H9 (cell line): ENCODE measurements at regions not wholly inside any gene's neighbourhood (a gene's known extent, or its start where the extent isn't known, plus 50 kb on each side); places are given as distances from the start of the nearest gene placed in this dataset.

Source experiments
- DNase-seq: peaks from one replicate; pipeline ENCODE4 v3.0.0-alpha.2; 2017
- H2AFZ ChIP-seq: one replicate; pipeline ENCODE4 v1.6.1; 2013; ENCODE audit warnings: mild to moderate bottlenecking, low read length, control low read depth, moderate library complexity
- H2AK5ac ChIP-seq: 2 replicates; pipeline ENCODE4 v1.6.1; 2013; ENCODE audit warnings: low read length, control low read depth, mixed read lengths; ENCODE audit not compliant: insufficient read length
- H2BK120ac ChIP-seq: one replicate; pipeline ENCODE4 v1.6.1; 2013; ENCODE audit warnings: low read depth, mild to moderate bottlenecking, low read length, control low read depth, inconsistent platforms; ENCODE audit not compliant: poor library complexity, severe bottlenecking
- H2BK12ac ChIP-seq: 2 replicates; pipeline ENCODE4 v1.6.1; 2013; ENCODE audit warnings: low read length, control low read depth, mixed read lengths, low read depth; ENCODE audit not compliant: insufficient read length
- H2BK15ac ChIP-seq: 2 replicates; pipeline ENCODE4 v1.6.1; 2013; ENCODE audit warnings: low read depth, low read length, control low read depth
- H2BK20ac ChIP-seq: one replicate; pipeline ENCODE4 v1.6.1; 2013; ENCODE audit warnings: low read depth, mild to moderate bottlenecking, low read length, control low read depth, inconsistent platforms; ENCODE audit not compliant: poor library complexity, severe bottlenecking
- H2BK5ac ChIP-seq: 2 replicates; pipeline ENCODE4 v1.6.1; 2013; ENCODE audit warnings: low read length, control low read depth, mixed read lengths; ENCODE audit not compliant: insufficient read length
- H3K14ac ChIP-seq: 2 replicates; pipeline ENCODE4 v1.6.1; 2013; ENCODE audit warnings: low read length, control low read depth; ENCODE audit not compliant: insufficient read depth
- H3K18ac ChIP-seq: 2 replicates; pipeline ENCODE4 v1.6.1; 2013; ENCODE audit warnings: low read depth, mild to moderate bottlenecking, mixed read lengths, low read length, control low read depth; ENCODE audit not compliant: insufficient read length
- H3K23ac ChIP-seq: 2 replicates; pipeline ENCODE4 v1.6.1; 2013; ENCODE audit warnings: low read length, control low read depth, mixed read lengths, low read depth; ENCODE audit not compliant: insufficient read length
- H3K23me2 ChIP-seq: 2 replicates; pipeline ENCODE4 v1.6.1; 2013; ENCODE audit warnings: low read depth, mild to moderate bottlenecking, mixed read lengths, low read length, control low read depth; ENCODE audit not compliant: insufficient read length, poor library complexity, severe bottlenecking
- H3K27ac ChIP-seq: 2 replicates; pipeline ENCODE4 v1.5.1; 2013; ENCODE audit warnings: low read length, control low read depth, mixed read lengths, low read depth; ENCODE audit not compliant: insufficient read length
- H3K27me3 ChIP-seq: 2 replicates; pipeline ENCODE4 v1.6.1; 2013; ENCODE audit warnings: low read length, control low read depth, inconsistent platforms; ENCODE audit not compliant: insufficient read depth
- H3K4ac ChIP-seq: 2 replicates; pipeline ENCODE4 v1.6.1; 2013; ENCODE audit warnings: low read depth, mild to moderate bottlenecking, control low read depth, inconsistent platforms, low read length, moderate library complexity
- H3K4me1 ChIP-seq: 2 replicates; pipeline ENCODE4 v1.6.1; 2013; ENCODE audit warnings: low read length, control low read depth, inconsistent platforms; ENCODE audit not compliant: insufficient read depth
- H3K4me2 ChIP-seq: 2 replicates; pipeline ENCODE4 v1.6.1; 2013; ENCODE audit warnings: low read length, control low read depth, mixed read lengths; ENCODE audit not compliant: insufficient read length, insufficient read depth
- H3K56ac ChIP-seq: 2 replicates; pipeline ENCODE4 v1.6.1; 2013; ENCODE audit warnings: low read depth, mild to moderate bottlenecking, mixed read lengths, low read length, control low read depth; ENCODE audit not compliant: insufficient read length
- H3K79me1 ChIP-seq: 2 replicates; pipeline ENCODE4 v1.6.1; 2013; ENCODE audit warnings: low read depth, mild to moderate bottlenecking, moderate library complexity, low read length, control low read depth, inconsistent platforms; ENCODE audit not compliant: insufficient read depth, poor library complexity, severe bottlenecking
- H3K79me2 ChIP-seq: 2 replicates; pipeline ENCODE4 v1.6.1; 2013; ENCODE audit warnings: low read length, control low read depth, inconsistent platforms; ENCODE audit not compliant: insufficient read depth
- H3K9ac ChIP-seq: 2 replicates; pipeline ENCODE4 v1.6.1; 2013; ENCODE audit warnings: low read length, control low read depth, mixed read lengths; ENCODE audit not compliant: insufficient read length; ENCODE audit errors: extremely low read depth
- H3K9me3 ChIP-seq: one replicate; pipeline ENCODE4 v1.6.1; 2013; ENCODE audit warnings: low read depth, low read length, inconsistent platforms; ENCODE audit not compliant: control insufficient read depth
- H3T11ph ChIP-seq: one replicate; pipeline ENCODE4 v1.6.1; 2013; ENCODE audit warnings: mild to moderate bottlenecking, low read length, control low read depth, inconsistent platforms
- H4K20me1 ChIP-seq: one replicate; pipeline ENCODE4 v1.6.1; 2013; ENCODE audit not compliant: control insufficient read depth, insufficient read length, insufficient read depth
- H4K5ac ChIP-seq: 2 replicates; pipeline ENCODE4 v1.6.1; 2013; ENCODE audit warnings: low read depth, mild to moderate bottlenecking, mixed read lengths, low read length, control low read depth; ENCODE audit not compliant: insufficient read length
- H4K8ac ChIP-seq: replicated peaks from 2 replicates; pipeline ENCODE4 v1.6.1; 2013; ENCODE audit warnings: low read length, control low read depth, mixed read lengths, low read depth; ENCODE audit not compliant: insufficient read length
- H4K91ac ChIP-seq: 2 replicates; pipeline ENCODE4 v1.6.1; 2013; ENCODE audit warnings: low read depth, mild to moderate bottlenecking, moderate library complexity, mixed read lengths, low read length, control low read depth; ENCODE audit not compliant: insufficient read length
- H3K27ac Mint-ChIP-seq, 3 experiments: 2 replicates in 2 of 3; 3 replicates in 1 of 3; pipeline ENCODE4 v1.8.0; 2020 to 2021; ENCODE audit warnings: mixed read lengths in 3 of 3, mild to moderate bottlenecking in 1 of 3, moderate library complexity in 1 of 3
- H3K27me3 Mint-ChIP-seq: 2 replicates; pipeline ENCODE4 v1.8.0; 2021; ENCODE audit warnings: low read depth, mild to moderate bottlenecking, moderate library complexity, mixed read lengths
- H3K36me3 Mint-ChIP-seq, 3 experiments: 2 replicates in 2 of 3; 3 replicates in 1 of 3; pipeline ENCODE4 v1.8.0; 2020 to 2021; ENCODE audit warnings: low read depth in 3 of 3, mixed read lengths in 3 of 3; ENCODE audit not compliant: insufficient read depth in 1 of 3
- H3K4me1 Mint-ChIP-seq, 2 experiments: 2 replicates each; pipeline ENCODE4 v1.8.0; 2020; ENCODE audit warnings: mixed read lengths in 2 of 2
- H3K4me3 Mint-ChIP-seq, 2 experiments: 2 replicates in 1 of 2; 3 replicates in 1 of 2; pipeline ENCODE4 v1.8.0; 2020 to 2021; ENCODE audit warnings: mild to moderate bottlenecking in 2 of 2, mixed read lengths in 2 of 2, moderate library complexity in 1 of 2
- H3K9me3 Mint-ChIP-seq, 2 experiments: 2 replicates in 1 of 2; 3 replicates in 1 of 2; pipeline ENCODE4 v1.8.0; 2020; ENCODE audit warnings: mild to moderate bottlenecking in 2 of 2, mixed read lengths in 2 of 2, moderate library complexity in 1 of 2
- CTCF ChIP-seq: fragments of 200-600 bp; sonication (generic); conservative IDR thresholded peaks from 3 replicates; pipeline ENCODE4 v1.8.0; 2021; ENCODE audit warnings: antibody characterized with exemption, mild to moderate bottlenecking
- WGBS: extraction: QIAGEN DNeasy Blood & Tissue Kit; methylation state at CpG from one replicate; pipeline ENCODE4 v1.1.7; 2013; ENCODE audit warnings: missing lambda C conversion rate, low lambda C conversion rate, mixed read lengths; ENCODE audit not compliant: insufficient read length; ENCODE audit errors: extremely low coverage; 5-methylcytosine and 5-hydroxymethylcytosine counted together

DNA sequence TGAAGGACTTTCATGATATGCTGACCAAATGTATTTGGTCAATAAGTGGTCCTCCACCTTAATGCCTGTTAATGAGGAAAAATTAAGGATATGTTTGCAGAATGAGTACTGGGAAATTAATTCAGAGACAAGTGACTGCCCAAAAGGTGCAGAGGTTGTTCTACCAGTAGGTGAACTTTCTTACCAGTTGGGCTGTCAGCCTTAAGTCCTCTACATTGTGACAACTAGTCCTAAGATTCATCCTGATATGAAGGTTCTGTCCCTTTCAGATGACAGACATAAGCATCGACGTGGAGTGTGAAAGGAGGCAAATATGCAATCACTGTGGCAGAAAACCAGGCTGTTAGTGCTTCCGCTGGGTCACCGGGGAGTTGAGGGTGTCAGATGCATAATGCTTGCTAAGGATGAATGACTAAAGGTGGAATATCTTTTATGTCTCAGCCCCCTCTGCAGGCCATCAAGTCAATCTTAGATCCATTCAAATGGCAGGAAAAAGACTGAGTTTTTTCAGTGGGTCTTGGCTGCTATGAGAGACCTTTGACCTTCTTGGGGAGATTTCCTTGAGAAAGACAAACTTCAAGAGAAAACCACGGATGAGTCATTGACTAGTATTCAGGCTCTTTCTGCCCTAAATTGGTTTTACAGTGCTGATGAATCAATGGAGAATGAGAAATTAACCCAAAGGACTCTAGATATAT, 226.0 kb downstream of the TPBG start:
- no CpG with 5 or more reads among the region's 5 CpGs for WGBS
- H3K27ac ChIP-seq: no peak overlapping the region
- H2BK5ac ChIP-seq: no peak overlapping the region
- no peak overlapping the region for H2BK120ac ChIP-seq
- H3K4me1 Mint-ChIP-seq: peaks cover 13 to 14% of the 10 kb centered on the region in 2 experiments
- H2AFZ ChIP-seq: no peak overlapping the region
- H3K27ac Mint-ChIP-seq: peak overlapping the region in 1 of 3 experiments; percentile 7; a peak in 1 of 7 replicates
- H3K23me2 ChIP-seq: no peaks in the 10 kb centered on the region
- H3K56ac ChIP-seq: no peak overlapping the region
- DNase-seq: peak; percentile 58
- H4K8ac ChIP-seq: no peak overlapping the region
- H3K4me3 Mint-ChIP-seq: no peak overlapping the region
- H3K23ac ChIP-seq: no peak overlapping the region
- H3K4ac ChIP-seq: no peak overlapping the region
- H4K20me1 ChIP-seq: no peaks in the 10 kb centered on the region
- no peak overlapping the region for H2BK20ac ChIP-seq
- H3K79me2 ChIP-seq: no peaks in the 10 kb centered on the region
- no peak overlapping the region for H3K18ac ChIP-seq
- H4K5ac ChIP-seq: no peak overlapping the region
- no peaks in the 10 kb centered on the region for H3K9me3 ChIP-seq
- H3K27me3 ChIP-seq: no peaks in the 10 kb centered on the region
- H3K14ac ChIP-seq: no peak overlapping the region
- no peak overlapping the region for H3K9ac ChIP-seq
- H3T11ph ChIP-seq: no peak overlapping the region
- H2AK5ac ChIP-seq: no peak overlapping the region
- H3K27me3 Mint-ChIP-seq: no peaks in the 10 kb centered on the region
- H3K36me3 Mint-ChIP-seq: no peaks in the 10 kb centered on the region
- H2BK15ac ChIP-seq: no peak overlapping the region
- H3K79me1 ChIP-seq: no peaks in the 10 kb centered on the region
- H2BK12ac ChIP-seq: no peak overlapping the region
- TF ChIP-seq CTCF: peak; percentile 64
- no peaks in the 10 kb centered on the region for H3K9me3 Mint-ChIP-seq
- no peak overlapping the region for H4K91ac ChIP-seq
- H3K4me2 ChIP-seq: no peak overlapping the region
- no peaks in the 10 kb centered on the region for H3K4me1 ChIP-seq
